GM20000 (cell line): ENCODE measurements at regions not wholly inside any gene's neighbourhood (a gene's known extent, or its start where the extent isn't known, plus 50 kb on each side); places are given as distances from the start of the nearest gene placed in this dataset.

Source experiments
- DNase-seq: peaks from one replicate; pipeline ENCODE4 v3.0.0; 2012; ENCODE audit warnings: low spot score
- CTCF ChIP-seq: IDR thresholded peaks from 2 replicates; pipeline ENCODE4 v1.5.1; 2012; ENCODE audit warnings: mild to moderate bottlenecking, control low read depth; ENCODE audit errors: extremely low read depth, missing control alignments

DNA sequence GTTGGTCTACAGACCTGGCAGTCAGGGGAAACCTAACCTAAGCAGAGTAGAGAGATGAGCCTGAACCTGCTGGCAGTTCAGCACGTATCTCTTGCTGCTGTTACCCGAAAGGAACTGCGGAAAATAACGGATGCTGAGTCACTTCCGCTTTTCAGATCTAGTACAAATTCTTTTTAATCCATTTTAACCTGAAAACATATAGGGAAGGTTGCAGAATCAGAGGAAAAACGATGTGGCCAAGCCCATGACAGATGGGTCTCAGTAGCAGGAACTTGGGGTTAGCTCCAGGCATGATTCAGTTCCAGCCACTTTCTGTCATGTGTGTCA, 120.7 kb upstream of the ADRA1D start:
- TF ChIP-seq CTCF = no peak
- DNase-seq = peak; percentile 33

- no peak for TF ChIP-seq CTCF
- DNase-seq = no peak
These were observed 120.2 kb upstream of the ADRA1D start for GRCh38 chr20:4369119-4369797.

DNA sequence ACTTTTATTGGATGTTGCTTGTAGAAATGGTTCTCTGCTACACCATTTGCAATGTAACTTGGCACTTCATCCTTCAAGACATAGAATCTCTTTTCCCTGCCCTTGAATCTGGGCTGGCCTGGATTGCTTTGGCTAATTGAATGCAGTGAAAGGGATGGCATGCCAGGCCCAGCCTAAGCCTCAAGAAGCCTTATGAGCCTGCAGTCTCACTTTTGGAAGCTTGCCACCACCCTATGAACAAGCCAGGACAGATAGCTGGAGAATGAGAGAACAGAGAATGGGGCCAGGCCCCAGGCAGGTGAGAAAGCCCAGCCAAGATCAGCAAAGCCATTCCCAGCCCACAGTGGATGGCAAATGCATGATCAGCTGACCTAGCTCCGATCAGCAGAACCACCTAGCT, 117.0 kb upstream of the ADRA1D start:
- no peak for DNase-seq
- TF ChIP-seq CTCF = no peak

- TF ChIP-seq CTCF = no peak
- no peak for DNase-seq
These were observed 109.5 kb upstream of the ADRA1D start for GRCh38 chr20:4358552-4358951.

DNA sequence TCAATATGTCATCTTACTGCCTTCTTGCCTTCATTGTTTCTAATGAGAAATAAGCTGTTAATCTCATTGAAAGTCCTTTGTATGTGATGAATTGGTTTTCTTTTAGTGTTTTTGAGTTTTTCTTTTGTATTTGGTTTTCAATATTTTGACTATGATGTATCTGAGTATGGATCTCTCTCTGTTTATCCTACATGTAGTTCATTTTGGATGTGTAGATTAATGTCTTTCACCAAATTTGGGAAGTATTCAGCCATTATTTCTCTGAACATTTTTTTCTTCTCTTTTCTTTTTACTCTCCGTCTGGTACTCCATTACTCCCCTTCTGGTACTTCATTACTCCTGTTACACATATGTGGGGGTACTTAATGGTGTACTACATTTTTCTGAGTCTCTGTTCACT, 103.3 kb upstream of the ADRA1D start:
- TF ChIP-seq CTCF = no peak
- no peak for DNase-seq

- TF ChIP-seq CTCF = no peak
- no peak for DNase-seq
These were observed 101.0 kb upstream of the ADRA1D start for GRCh38 chr20:4350096-4350495.

GRCh38 chr20:4344670-4345069, 95.6 kb upstream of the ADRA1D start:
- DNase-seq = no peak
- TF ChIP-seq CTCF = no peak

DNA sequence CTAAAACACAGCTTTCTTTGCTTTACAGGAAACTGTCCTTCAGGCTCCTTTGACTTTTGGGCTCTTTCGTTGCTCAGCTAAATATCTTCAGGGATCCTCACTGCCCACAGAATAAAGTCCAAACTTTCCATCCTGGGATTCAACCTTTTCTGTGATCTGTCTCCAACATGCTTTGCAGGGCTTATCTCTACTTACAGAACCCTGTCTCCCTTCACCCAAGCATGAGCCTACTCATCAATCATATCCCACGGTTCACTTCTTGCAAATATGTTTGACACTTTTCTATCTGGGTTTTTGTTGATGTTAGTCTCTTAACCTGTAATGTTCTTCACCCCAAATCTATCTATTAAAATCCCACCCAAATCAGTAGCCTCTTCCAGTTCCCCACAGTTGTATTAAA, 93.5 kb upstream of the ADRA1D start:
- DNase-seq = no peak
- TF ChIP-seq CTCF = no peak
